HG03139 (cell line): ENCODE measurements at regions not wholly inside any gene's neighbourhood (a gene's known extent, or its start where the extent isn't known, plus 50 kb on each side); places are given as distances from the start of the nearest gene placed in this dataset.

ENCODE experiments used
- ATAC-seq: cut with Tn5 transposase; IDR thresholded peaks from one replicate; pipeline ENCODE4 v1.9.1; 2021; ENCODE audit not compliant: unreplicated experiment

- ATAC-seq = no peak
Observed at GRCh38 chr20:11642866-11643265, 274.8 kb upstream of the BTBD3 start.

- ATAC-seq = no peak
Observed at GRCh38 chr20:11646359-11646758, 271.3 kb upstream of the BTBD3 start.

GRCh38 chr20:11650566-11650965 lies 267.1 kb upstream of the BTBD3 start:
- no peak for ATAC-seq

GRCh38 chr20:11651138-11651537 lies 266.6 kb upstream of the BTBD3 start:
- ATAC-seq = no peak

- ATAC-seq = no peak
Observed at GRCh38 chr20:11651647-11652046, 266.0 kb upstream of the BTBD3 start.

- no peak for ATAC-seq
Observed at GRCh38 chr20:11652128-11652527, 265.6 kb upstream of the BTBD3 start.

GRCh38 chr20:11654766-11655165 lies 262.9 kb upstream of the BTBD3 start:
- no peak for ATAC-seq

- ATAC-seq = no peak
Observed at GRCh38 chr20:11660673-11661072, 257.0 kb upstream of the BTBD3 start.

- ATAC-seq = no peak
Observed at GRCh38 chr20:11671015-11671511, 246.6 kb upstream of the BTBD3 start.

- no peak for ATAC-seq
Observed at GRCh38 chr20:11672959-11673358, 244.7 kb upstream of the BTBD3 start.

- no peak for ATAC-seq
Observed at GRCh38 chr20:11675920-11676629, 241.6 kb upstream of the BTBD3 start.

GRCh38 chr20:11676630-11677287 lies 240.9 kb upstream of the BTBD3 start:
- ATAC-seq = peak; percentile 67

- no peak for ATAC-seq
Observed at GRCh38 chr20:11677428-11677827, 240.3 kb upstream of the BTBD3 start.

GRCh38 chr20:11677836-11678235 lies 239.9 kb upstream of the BTBD3 start:
- no peak for ATAC-seq

GRCh38 chr20:11682285-11682684 lies 235.4 kb upstream of the BTBD3 start:
- no peak for ATAC-seq

GRCh38 chr20:11686195-11686594 lies 231.5 kb upstream of the BTBD3 start:
- ATAC-seq = no peak

GRCh38 chr20:11686820-11687543 lies 230.7 kb upstream of the BTBD3 start:
- ATAC-seq = no peak

GRCh38 chr20:11687546-11688292 lies 230.0 kb upstream of the BTBD3 start:
- ATAC-seq = no peak

GRCh38 chr20:11689262-11689661 lies 228.4 kb upstream of the BTBD3 start:
- ATAC-seq = no peak

GRCh38 chr20:11691766-11692165 lies 225.9 kb upstream of the BTBD3 start:
- no peak for ATAC-seq

- no peak for ATAC-seq
Observed at GRCh38 chr20:11692567-11692966, 225.1 kb upstream of the BTBD3 start.
